ENCODE measurements at regions not wholly inside any gene's neighbourhood (a gene's known extent, or its start where the extent isn't known, plus 50 kb on each side); places are given as distances from the start of the nearest gene placed in this dataset.

- Histone ChIP-seq H3K9me3 (ENCODE audit: insufficient read depth, low read depth, low read length) (no peaks in the 10 kb centered on the region), H3K4me3 (ENCODE audit: low read length, poor library complexity, severe bottlenecking) (no peak overlapping the region), H4K20me1 (ENCODE audit: insufficient read depth, low read length, poor library complexity, severe bottlenecking) (no peaks in the 10 kb centered on the region), H3F3A (ENCODE audit: low read depth) (no peaks in the 10 kb centered on the region), H3K79me2 (ENCODE audit: insufficient read depth, low read length) (no peaks in the 10 kb centered on the region), H3K4me1 (ENCODE audit: insufficient read depth, low read length, poor library complexity, severe bottlenecking) (no peaks in the 10 kb centered on the region), H3K9ac (ENCODE audit: low read depth, low read length, poor library complexity, severe bottlenecking) (no peak overlapping the region), H3K27me3 (ENCODE audit: insufficient read depth, low read length, poor library complexity, severe bottlenecking) (no peaks in the 10 kb centered on the region), H3K36me3 (ENCODE audit: insufficient read depth, low read length) (no peaks in the 10 kb centered on the region), H2AFZ (ENCODE audit: low read length) (no peak overlapping the region), H3K4me2 (ENCODE audit: low read depth, low read length, poor library complexity, severe bottlenecking) (no peak overlapping the region), H3K9me2 (replicated peaks; ENCODE audit: low read depth, low read length) (no peaks in the 10 kb centered on the region)
- no peak for TF ChIP-seq CTCF (conservative IDR thresholded peaks at IDR 0.05; ENCODE audit: low read length)
- no peak for TF ChIP-seq EZH2phosphoT487 (IDR thresholded peaks at IDR 0.05; ENCODE audit: borderline replicate concordance)
These were observed 60.9 kb upstream of the RMDN2 start for GRCh38 chr2:37864217-37864616.

DNA sequence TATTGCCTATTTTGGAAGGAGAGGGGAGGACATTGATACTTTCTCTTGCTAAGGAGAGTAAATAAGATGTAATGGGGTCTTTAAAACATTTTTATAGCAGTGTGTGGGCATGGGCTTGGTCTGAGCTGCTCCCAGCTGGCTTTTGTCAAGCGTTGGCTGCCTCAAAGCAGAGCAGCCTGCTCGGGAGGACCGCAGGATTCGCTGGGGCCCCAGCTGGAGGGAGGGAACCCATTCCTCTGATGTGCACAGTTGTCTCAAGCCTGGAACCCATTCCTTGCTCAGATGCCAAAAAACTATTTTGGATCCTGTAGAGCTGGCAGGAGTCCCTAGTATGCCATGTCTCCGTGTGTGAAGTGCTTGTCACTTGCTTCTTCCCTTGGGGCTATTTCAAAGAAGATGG, 59.4 kb upstream of the RMDN2 start:
- Histone ChIP-seq H3K4me1 (ENCODE audit: insufficient read depth, low read length, poor library complexity, severe bottlenecking) (no peaks in the 10 kb centered on the region), H3K9me3 (ENCODE audit: insufficient read depth, low read depth, low read length) (no peaks in the 10 kb centered on the region), H4K20me1 (ENCODE audit: insufficient read depth, low read length, poor library complexity, severe bottlenecking) (no peaks in the 10 kb centered on the region), H3F3A (ENCODE audit: low read depth) (no peaks in the 10 kb centered on the region), H2AFZ (ENCODE audit: low read length) (no peak overlapping the region), H3K9me2 (replicated peaks; ENCODE audit: low read depth, low read length) (no peaks in the 10 kb centered on the region), H3K36me3 (ENCODE audit: insufficient read depth, low read length) (no peaks in the 10 kb centered on the region), H3K4me3 (ENCODE audit: low read length, poor library complexity, severe bottlenecking) (no peak overlapping the region), H3K79me2 (ENCODE audit: insufficient read depth, low read length) (no peaks in the 10 kb centered on the region), H3K27me3 (ENCODE audit: insufficient read depth, low read length, poor library complexity, severe bottlenecking) (no peaks in the 10 kb centered on the region), H3K9ac (ENCODE audit: low read depth, low read length, poor library complexity, severe bottlenecking) (no peak overlapping the region), H3K4me2 (ENCODE audit: low read depth, low read length, poor library complexity, severe bottlenecking) (no peak overlapping the region)
- TF ChIP-seq CTCF (conservative IDR thresholded peaks at IDR 0.05; ENCODE audit: low read length) (no peak), EZH2phosphoT487 (IDR thresholded peaks at IDR 0.05; ENCODE audit: borderline replicate concordance) (no peak)

GRCh38 chr2:37866171-37866934, 58.7 kb upstream of the RMDN2 start:
- Histone ChIP-seq H3K36me3 (ENCODE audit: insufficient read depth, low read length) (no peaks in the 10 kb centered on the region), H3K4me3 (ENCODE audit: low read length, poor library complexity, severe bottlenecking) (no peak overlapping the region), H3F3A (ENCODE audit: low read depth) (no peaks in the 10 kb centered on the region), H3K4me2 (ENCODE audit: low read depth, low read length, poor library complexity, severe bottlenecking) (no peak overlapping the region), H3K27me3 (ENCODE audit: insufficient read depth, low read length, poor library complexity, severe bottlenecking) (no peaks in the 10 kb centered on the region), H3K4me1 (ENCODE audit: insufficient read depth, low read length, poor library complexity, severe bottlenecking) (no peaks in the 10 kb centered on the region), H3K9me3 (ENCODE audit: insufficient read depth, low read depth, low read length) (no peaks in the 10 kb centered on the region), H2AFZ (ENCODE audit: low read length) (no peak overlapping the region), H3K9ac (ENCODE audit: low read depth, low read length, poor library complexity, severe bottlenecking) (no peak overlapping the region), H3K79me2 (ENCODE audit: insufficient read depth, low read length) (no peaks in the 10 kb centered on the region), H3K9me2 (replicated peaks; ENCODE audit: low read depth, low read length) (no peaks in the 10 kb centered on the region), H4K20me1 (ENCODE audit: insufficient read depth, low read length, poor library complexity, severe bottlenecking) (no peaks in the 10 kb centered on the region)
- no peak for TF ChIP-seq EZH2phosphoT487 (IDR thresholded peaks at IDR 0.05; ENCODE audit: borderline replicate concordance)
- TF ChIP-seq CTCF (conservative IDR thresholded peaks at IDR 0.05; ENCODE audit: low read length): no peak

All from Loucy (cell line).